ENCODE measurements at regions not wholly inside any gene's neighbourhood (a gene's known extent, or its start where the extent isn't known, plus 50 kb on each side); places are given as distances from the start of the nearest gene placed in this dataset.

DNA sequence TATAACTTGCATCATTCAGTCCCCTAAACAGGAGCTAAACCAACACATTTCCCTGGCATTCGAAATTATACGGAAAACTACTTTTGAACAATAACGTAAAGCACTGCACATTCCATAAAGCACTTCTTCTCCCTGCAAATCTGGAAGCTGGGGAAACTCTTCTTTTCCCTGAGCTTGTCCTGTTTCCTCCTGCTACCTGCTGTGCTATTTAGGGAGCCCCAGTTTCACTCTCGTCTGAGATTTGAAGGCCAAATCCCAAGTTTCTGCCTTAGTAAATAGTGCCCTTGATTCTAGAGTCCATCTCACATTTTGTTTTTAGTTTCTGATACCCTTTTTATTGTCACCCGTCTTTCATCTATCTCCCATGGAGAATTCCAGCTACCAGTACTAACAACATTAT is 67.7 kb upstream of the OSR1 start:
- no peak for DNase-seq

DNA sequence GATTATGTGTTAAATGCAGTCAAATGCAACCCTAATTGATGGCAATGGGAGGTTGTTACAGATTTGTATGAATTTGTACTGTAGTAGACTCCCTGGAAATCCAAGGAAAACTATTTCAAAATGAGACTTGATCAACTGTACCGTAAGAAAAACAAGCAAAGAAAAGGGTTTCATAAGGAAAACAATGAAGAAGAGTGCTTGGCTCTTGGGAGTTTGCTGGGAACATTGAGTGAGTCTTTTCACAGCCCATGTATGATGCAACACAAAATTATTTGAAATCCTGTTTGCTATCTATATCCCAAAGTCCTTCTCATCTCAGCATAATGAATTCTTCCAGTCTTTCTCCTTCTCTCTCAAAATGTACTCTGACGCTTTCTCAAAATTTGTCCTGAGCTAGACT is 67.0 kb upstream of the OSR1 start:
- no peak for DNase-seq

DNA sequence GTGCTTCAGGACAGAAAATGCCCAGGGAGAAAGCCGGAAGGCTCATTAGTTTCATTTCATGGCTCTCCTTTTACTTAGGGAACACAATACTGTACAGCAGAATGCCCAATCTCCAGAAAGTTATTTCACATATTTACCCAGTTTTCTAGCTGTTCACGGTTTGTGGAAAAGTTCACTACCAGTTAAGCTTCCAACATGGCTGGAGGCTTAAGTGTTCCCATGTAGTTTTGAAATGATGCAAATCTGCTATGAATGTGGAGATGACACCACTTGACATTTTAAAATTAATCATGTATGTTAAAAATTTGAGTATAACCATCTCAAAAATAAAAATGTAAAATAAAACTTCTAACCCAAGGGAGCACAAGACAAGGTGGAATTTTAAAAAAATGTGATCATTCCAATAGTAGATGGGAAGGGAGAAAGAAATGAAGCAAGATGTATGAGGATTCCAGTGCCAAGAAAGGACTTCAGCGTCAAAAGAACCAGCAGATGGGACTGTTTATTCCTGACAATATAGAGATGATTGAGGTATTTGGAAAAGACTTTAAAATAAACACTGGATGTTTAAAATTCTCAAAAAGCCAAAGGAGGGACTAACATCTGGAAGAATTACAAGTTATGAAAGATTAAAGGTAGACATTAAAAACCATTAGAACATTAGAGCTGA is 60.9 kb upstream of the OSR1 start:
- no peak for DNase-seq

DNA sequence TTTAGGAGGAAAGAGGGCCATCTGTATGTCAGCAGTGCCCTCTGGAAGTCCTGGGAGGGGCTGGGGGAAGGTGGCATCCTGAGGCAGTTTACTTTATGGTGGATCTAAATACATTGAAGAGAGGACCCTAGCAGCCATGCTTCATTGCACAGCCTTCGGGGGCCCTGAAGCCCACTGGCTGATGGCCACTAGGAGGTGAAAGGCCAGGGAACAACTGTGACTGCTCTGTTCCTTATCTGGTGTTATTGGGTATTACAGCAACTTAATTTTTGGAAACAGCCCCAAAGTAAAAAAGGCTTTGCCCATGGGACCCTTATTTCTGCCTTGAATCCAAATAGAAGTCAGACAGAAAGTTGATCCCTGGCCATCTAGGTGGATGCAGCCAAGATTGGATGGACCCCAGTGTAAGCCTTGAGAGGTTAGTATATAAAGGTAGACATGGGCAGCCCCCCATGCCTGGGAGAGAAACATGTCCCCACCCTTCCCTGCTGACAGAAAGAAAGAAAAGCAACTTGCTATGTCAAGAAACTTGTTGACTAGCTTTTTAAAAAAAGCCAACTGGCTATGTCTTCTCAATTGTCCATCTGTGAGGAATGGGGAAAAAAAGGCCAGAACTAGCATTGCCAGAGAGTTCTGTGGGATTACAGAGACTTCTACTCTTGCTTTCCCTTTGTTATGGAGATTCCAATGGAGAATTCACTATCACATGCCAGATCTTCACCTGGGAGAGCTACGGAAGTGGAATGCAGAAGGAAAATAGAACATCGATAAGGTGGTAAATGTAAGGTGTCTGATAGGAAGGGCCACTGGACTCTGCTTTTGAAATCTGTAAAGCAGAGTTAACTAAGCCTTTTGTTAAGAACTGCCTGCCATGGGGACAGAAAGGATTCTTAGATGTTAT is 58.6 kb upstream of the OSR1 start:
- no peak for DNase-seq

DNA sequence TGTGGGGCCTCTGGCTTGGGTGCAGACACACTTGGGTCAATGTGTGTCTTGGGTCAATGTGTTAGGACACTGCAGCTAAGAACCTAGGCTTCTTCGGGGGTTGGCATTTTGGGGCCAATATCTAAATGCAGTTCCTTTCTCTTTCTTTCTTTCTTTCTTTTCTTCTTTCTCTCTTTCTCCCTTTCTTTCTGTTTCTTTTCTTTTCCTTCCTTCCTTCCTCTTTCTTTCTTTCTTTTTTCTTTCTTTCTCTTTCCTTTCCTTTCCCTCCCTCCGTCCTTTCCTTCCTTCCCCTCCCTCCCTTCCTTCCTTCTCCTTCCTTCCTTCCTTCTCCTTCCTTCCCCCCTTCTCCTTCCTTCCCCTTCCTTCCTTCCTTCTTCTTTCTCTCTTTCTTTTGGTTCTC is 57.7 kb upstream of the OSR1 start:
- no peak for DNase-seq

DNA sequence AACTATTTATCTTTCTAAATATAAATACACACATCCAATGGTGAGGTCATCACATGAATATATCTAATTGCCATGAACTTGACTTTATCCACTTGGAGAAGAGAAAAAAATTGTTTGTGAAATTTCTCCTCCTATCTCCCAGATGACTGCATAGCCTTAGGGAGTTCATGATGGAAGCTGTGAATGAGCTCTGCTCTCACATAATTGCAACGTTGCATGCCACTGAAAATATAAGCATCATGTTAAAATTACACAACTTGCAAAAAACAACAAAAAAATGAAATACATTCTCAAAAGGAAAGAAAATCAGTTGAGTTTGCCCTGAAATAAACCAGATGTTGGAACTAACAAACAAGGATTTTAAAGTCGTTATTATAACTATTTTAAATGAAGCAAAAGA is 50.6 kb upstream of the OSR1 start:
- no peak for DNase-seq

DNA sequence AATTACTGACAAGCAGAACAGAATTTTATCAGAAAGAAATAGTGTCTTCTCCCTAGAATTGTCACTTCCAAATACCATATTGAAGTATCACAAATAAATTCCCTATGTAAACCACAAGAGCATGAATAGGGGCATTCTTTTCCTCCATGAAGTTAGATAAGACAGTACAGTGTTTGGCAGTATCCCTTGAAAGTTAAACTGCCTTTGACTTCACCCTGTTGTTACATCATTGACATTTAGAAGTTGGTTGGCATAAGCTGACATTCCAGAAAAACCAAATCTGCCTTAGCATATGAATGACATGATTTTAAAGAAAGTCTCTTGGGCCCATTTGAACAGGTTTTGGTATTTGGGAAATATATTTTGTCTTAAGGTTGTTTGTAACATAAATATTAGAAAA is 50.2 kb upstream of the OSR1 start:
- no peak for DNase-seq

All from C1 segment of cervical spinal cord (tissue), 14 donors.